Astrocyte of the cerebellum (primary cell): ENCODE measurements at regions not wholly inside any gene's neighbourhood (a gene's known extent, or its start where the extent isn't known, plus 50 kb on each side); places are given as distances from the start of the nearest gene placed in this dataset.

Experiments used
- DNase-seq: peaks from one replicate; pipeline ENCODE4 v3.0.0-alpha.2; 2011; ENCODE audit warnings: low read depth
- H3K4me3 ChIP-seq: 2 replicates; pipeline ENCODE4 v1.5.1; 2011; ENCODE audit warnings: mild to moderate bottlenecking, low read depth, low read length, moderate library complexity
- in situ Hi-C: cut with HindIII; loops from 2 replicates; pipeline ENCODE4 v1.10.0; 2017; ENCODE audit warnings: low sequenced_read_pairs
- TF ChIP-seq, protein P1 (sequence below): IDR thresholded peaks from 2 replicates; pipeline ENCODE4 v1.5.1; 2012; ENCODE audit warnings: low read length, low read depth, moderate library complexity, mild to moderate bottlenecking; ENCODE audit errors: missing control alignments

DNA sequence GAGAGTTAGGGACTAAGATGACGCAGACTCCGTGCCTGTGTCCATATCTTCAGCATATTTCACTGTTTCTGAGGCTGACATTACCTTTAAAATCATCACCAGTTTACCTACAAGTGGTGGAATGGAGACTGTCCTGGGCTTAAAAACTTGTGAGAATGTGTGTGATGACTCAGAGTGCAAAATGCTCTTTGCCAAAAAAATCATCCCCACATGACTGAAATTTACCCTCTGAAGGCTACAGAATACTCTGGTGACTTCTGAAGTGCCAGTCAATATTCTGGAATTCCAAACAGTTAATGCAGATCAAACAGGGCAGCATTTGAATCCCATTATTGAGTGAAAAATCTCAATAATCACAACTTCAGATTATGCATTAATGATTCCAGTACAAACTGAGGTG lies 901.4 kb downstream of the EFNB2 start:
- TF ChIP-seq, protein P1, sequence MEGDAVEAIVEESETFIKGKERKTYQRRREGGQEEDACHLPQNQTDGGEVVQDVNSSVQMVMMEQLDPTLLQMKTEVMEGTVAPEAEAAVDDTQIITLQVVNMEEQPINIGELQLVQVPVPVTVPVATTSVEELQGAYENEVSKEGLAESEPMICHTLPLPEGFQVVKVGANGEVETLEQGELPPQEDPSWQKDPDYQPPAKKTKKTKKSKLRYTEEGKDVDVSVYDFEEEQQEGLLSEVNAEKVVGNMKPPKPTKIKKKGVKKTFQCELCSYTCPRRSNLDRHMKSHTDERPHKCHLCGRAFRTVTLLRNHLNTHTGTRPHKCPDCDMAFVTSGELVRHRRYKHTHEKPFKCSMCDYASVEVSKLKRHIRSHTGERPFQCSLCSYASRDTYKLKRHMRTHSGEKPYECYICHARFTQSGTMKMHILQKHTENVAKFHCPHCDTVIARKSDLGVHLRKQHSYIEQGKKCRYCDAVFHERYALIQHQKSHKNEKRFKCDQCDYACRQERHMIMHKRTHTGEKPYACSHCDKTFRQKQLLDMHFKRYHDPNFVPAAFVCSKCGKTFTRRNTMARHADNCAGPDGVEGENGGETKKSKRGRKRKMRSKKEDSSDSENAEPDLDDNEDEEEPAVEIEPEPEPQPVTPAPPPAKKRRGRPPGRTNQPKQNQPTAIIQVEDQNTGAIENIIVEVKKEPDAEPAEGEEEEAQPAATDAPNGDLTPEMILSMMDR: no peak
- in situ Hi-C loops: no loop called here
- no peak overlapping the region for H3K4me3 ChIP-seq
- DNase-seq: no peak

DNA sequence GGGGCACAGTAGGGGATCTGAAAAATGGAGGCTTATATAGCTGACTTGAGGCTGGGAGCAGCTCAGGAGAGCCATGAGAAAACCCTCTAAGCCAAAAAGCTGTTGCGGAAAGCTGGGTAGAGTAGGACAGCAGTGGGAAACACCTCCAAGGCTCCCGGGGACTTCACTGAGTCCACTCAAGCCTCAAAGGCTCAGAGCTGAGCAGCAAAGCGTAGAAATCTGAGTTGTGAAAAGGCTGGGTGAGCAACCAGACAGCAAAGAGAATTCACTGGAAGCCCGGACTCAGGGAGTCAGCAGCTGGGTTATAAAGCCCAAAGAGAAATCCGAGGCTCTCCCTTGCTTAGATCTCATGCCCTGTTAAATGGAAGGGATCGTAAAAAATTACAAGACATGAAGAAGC lies 905.0 kb downstream of the EFNB2 start:
- in situ Hi-C loops: no loop called here
- TF ChIP-seq, protein P1: no peak

DNA sequence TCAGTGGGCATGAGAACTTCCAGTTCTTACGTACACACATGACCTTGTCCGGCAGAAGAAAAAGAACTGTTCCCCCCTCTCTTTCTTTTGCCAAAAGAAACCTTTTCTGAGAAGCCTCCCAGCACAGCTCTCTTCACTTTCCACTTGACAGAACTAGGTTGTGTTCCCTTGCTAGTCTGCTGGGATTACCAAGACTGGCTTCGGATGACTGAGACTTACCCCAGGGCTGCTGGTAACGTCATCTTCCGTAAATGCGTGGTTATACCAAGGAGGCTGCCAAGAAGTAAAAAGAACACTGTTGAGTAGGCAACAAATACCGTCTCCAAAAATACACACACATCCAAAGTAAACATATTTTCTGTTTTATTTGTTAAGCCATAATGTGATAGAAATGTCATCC lies 908.2 kb downstream of the EFNB2 start:
- no peak for DNase-seq
- TF ChIP-seq, protein P1: no peak
- no peak overlapping the region for H3K4me3 ChIP-seq
- in situ Hi-C loops: no loop called here

More for the DNA sequence above, 905.0 kb downstream of the EFNB2 start:
- H3K4me3 ChIP-seq: no peak overlapping the region
- DNase-seq: no peak

DNA sequence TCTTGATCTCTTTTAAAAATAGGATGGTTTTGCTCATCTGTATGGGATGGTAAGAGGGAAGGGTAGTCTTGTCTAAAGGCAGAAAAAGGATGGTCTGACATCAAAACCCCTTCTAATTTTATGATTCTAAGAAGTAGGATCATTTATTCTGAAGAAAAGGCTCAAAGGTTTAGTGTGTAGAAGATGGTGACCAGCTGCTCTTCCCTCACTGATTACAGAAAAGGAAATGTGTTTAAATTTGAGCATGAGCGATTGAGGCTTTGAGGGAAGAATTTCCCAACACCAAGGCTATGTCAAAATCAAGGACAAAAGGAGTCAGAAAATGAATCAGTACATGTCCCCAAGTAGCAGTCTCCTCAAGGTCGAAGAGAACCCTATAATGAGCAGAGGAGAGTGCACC lies 909.8 kb downstream of the EFNB2 start:
- TF ChIP-seq, protein P1: no peak
- no peak for DNase-seq
- in situ Hi-C loops: no loop called here
- H3K4me3 ChIP-seq: no peak overlapping the region

DNA sequence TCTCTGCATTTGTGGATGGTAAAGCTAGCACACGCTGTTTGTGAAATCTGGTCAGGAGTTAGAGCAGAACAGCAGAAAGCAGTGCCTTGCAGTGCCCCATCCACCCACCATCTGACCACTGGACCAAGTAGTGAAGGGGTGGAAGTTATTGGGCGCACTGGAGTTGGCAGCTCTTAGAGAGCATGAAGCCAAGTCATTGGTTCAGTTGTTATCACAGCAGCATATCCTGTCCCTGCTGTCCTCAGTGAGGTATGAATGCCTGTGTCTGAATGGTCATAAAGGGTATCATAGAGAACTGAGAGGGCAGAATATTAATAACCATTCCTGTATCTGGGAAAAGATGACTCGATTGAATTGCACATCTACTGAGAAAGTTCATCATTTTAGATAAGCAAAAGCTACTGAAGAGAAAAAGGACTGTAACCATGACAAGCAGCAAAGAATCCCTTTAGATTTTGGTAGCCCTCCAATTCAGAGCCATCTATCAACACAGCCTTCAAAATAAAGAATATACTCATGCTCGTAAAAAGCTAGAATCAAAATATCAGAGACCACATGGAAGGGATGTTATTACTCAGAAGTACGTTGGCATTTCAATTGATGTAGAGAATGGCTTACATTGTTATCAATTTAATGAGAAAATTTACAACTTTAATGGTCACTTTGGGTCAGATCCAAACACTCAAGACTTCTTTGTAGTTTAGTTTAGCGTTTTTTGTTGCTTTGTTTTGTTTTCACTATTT lies 919.0 kb downstream of the EFNB2 start:
- TF ChIP-seq, protein P1: no peak
- DNase-seq: no peak
- no peak overlapping the region for H3K4me3 ChIP-seq
- in situ Hi-C loops: no loop called here

DNA sequence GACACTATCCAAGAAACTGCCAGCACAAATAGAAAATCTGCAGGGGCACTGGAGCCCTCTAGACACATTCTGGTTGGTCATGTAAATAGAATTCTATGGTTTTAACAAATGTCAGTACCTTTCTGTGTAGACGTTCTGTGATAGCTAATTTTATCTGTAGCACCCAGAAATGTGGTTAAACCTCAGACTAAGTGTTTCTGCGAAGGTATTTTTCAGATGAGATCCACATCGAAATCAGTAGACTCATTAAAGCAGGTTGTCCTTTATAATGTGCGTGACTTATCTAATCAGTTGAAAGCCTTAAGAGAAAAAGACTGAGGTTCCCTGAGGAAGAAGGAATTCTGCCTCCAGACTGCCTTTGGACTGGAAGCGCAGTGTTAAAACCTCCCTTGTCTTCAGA lies 922.9 kb downstream of the EFNB2 start:
- TF ChIP-seq, protein P1: no peak
- DNase-seq: no peak
- in situ Hi-C loops: no loop called here
- no peak overlapping the region for H3K4me3 ChIP-seq
